HG03064 (cell line): ENCODE measurements at regions not wholly inside any gene's neighbourhood (a gene's known extent, or its start where the extent isn't known, plus 50 kb on each side); places are given as distances from the start of the nearest gene placed in this dataset.

Experiments
- ATAC-seq: cut with Tn5 transposase; IDR thresholded peaks from one replicate; pipeline ENCODE4 v1.9.1; 2021; ENCODE audit warnings: low read depth; ENCODE audit not compliant: unreplicated experiment

- no peak for ATAC-seq
Measured at GRCh38 chr7:35399840-35400239, 145.9 kb upstream of the TBX20 start.

- ATAC-seq, result no peak
Measured at GRCh38 chr7:35399216-35399615, 145.3 kb upstream of the TBX20 start.

DNA sequence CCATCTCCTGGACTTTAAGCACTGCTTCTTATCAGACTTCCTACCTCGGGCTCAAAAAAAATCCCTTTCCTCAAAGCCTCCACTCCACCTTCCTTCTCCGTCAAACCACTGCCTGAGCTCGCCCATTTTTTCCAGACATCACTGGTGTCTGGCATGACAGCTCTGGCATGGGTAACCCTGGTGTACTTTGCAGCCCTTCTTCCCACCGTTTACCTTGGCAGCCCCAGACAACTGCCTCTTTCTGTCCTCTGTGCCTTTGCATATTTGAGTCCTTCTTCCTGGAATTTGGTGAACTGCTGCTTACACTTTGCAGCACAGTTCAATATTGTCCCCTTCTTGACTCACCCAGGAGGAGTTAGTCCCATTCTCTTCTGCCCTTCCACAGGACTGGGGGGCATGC, 144.6 kb upstream of the TBX20 start:
- ATAC-seq, result no peak

GRCh38 chr7:35390146-35390545, 136.2 kb upstream of the TBX20 start:
- no peak for ATAC-seq

DNA sequence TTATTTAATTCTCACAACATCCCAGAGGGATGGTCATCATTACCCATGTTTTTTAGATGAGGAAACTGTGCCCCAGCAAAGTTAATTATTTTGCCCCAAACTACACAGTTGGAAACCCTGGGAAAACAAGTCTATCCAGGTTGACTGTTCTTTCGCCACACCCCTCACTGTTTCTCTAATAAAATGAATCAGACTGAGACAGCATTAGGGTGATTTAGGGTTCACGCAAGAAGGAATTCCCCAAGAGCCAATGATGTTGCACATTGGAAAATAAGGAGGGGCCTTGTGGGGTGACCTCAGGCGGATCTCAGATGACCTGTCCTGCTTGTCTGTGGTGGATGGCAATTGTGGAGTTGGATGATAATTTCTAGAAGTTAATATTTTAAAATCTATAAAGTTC, 135.7 kb upstream of the TBX20 start:
- no peak for ATAC-seq

DNA sequence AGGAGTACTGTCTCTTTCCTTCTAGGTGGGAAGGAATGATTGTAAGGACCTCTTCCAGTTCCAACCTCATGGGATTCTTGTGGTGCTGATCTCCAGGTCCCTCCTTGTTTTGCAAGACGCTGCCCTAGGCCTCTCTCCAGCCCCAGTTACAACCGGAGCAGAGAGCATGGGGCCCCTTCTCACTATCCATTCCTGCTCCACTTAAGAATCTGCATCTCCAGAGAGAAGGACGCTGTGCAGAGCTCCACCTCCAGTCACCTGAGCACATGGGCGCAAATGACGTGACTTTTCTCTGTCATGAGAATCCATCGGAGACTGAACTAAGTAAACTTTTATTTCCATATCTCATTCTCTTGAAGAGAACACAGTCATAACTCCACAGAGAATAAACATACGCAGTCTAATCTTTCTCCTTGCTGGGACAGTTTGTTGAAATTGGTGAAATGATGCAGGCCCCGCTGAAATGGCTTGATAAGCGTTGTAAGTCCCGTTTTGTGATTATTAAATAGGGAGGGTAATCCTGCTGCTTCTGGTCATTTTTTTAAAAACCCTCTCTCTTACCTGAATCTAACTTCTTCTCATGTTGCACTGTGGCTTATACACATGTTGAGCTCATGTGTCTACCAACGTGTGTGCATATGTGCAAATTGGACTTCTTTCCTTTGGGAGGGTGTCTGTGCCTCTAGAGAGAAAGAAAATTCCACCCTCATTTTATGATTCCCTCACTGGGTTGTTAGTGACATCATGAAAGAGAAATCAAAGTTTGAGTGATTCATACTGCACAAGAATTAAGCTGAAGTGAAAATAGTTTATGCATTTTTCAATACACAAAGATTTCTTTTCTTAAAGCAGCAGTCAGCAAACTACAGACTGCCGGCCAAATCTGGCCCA, 133.2 kb upstream of the TBX20 start:
- ATAC-seq, result no peak

- ATAC-seq, result no peak
Measured at GRCh38 chr7:35386082-35386815, 132.3 kb upstream of the TBX20 start.

- no peak for ATAC-seq
Measured at GRCh38 chr7:35384761-35385700, 131.1 kb upstream of the TBX20 start.

GRCh38 chr7:35380739-35381224, 126.9 kb upstream of the TBX20 start:
- ATAC-seq, result no peak

DNA sequence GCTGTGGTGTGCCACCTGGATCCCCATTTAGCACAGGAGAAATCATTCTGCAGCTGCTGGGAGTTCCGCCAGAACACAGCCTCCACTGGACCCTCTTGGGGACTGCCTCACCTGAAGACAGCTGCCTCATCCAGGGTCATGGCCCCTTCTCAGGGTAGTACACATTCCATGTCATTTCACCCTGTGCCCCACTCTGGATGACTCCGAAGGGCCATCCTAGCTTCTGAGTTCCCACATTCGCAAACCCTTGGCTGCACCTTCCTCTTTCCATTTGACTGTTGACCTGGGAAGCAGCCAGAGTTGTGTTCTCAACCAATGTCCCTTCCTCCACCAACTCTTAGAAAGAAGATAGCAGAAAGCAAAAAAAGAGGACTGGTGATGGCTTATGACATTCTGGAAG, 125.6 kb upstream of the TBX20 start:
- ATAC-seq, result no peak

DNA sequence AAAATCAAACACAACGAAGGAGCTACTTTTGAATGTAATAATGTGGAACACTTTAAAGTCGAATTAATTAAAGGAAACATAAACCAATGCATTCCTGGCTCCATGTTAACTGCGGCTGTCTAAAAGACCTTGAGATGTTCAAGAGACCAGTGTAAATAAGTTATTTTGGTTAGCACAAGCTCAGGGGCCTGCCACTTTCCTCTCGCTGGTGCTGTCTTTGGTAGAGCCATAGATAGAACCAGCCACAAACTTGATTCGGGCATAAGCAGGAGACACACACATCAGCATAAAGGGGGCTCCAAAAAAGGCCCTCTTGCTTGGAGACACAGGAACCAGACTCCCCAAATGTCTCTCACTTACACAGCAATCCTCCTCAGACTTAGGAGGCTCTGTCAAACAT, 121.6 kb upstream of the TBX20 start:
- no peak for ATAC-seq

DNA sequence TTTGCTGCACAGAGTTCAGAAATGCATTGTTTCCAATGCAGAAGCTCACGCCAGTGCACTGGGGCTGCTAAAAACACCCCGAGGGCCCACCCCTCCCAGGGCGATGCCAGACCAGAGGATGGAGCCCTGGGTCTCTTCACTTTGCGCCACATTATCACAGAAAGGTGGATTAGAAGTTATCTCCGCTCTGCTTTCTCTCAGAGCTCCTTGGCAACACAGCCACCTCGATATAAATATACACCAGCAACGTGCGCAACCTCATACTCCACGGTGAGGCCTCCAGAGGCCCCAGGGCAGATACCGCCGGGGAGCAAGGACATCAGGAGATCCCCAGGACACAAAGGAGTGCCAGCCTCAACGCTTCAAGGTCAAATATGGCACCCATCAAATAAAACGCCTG, 121.0 kb upstream of the TBX20 start:
- ATAC-seq, result no peak

DNA sequence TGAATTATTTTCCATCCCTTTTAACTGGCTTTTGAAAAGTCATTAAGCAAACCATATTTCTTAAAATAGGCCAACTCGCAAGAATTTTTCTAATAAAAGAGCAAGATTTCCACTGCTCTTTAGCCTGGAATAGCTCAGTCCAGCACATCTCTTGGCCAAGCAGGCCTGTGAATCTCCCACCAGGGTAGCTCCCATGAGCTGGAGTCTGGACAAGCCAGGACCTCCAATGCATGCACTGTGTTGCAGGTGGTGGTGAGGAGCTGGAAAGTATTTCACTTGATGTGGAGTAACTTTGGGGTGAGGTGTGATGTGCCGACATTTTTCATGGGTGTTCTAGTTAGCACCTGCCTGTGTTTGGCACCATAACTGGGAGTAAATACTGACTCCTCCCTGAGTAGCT, 117.3 kb upstream of the TBX20 start:
- ATAC-seq, result no peak

GRCh38 chr7:35370687-35371086, 116.8 kb upstream of the TBX20 start:
- no peak for ATAC-seq

DNA sequence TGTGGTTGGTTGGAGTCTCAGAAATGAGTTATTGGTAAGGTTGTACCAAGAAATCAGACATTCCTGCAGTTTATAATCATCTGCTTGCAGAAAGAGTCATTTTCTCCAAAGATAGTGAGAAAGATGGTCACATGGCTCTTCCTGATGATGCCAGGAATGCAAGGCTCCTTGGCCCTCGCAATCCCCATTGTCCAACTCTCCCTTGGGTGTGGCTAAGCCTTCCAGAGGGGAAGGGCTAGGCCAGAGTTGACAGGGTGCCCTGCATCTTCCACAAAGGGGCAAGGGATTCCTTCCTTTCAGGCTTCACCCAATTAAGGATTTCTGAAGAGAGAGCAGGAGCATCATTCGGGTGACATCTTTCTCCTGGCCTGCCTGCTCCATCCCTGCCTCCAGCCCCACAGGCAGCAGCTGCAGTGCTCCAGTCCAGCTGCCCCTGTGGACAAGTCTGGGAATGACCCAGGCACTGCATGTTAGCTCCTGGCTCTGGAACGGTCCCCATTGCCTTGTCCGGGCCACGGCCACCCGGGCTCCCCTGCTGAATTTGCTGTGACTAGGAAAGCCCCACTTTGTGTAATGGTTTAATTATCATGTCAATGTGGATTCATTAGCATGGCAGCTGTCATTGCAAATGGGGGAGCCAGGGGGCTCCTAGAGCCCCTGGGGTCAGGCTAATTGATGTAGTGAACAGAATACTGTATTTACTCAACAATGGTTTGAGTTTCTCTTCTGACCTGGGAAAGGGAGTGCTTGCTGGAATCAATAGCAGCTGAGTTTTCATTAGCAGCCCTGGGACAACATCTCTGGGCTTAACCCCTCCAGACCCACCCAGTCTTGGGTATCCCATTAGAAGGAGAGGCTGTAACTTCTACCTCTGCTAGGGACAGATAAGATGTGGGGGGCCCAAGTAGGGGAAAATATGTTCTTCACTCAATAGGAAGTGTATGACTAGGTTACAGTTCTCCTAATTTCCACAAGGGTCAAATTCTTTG, 112.6 kb upstream of the TBX20 start:
- no peak for ATAC-seq

DNA sequence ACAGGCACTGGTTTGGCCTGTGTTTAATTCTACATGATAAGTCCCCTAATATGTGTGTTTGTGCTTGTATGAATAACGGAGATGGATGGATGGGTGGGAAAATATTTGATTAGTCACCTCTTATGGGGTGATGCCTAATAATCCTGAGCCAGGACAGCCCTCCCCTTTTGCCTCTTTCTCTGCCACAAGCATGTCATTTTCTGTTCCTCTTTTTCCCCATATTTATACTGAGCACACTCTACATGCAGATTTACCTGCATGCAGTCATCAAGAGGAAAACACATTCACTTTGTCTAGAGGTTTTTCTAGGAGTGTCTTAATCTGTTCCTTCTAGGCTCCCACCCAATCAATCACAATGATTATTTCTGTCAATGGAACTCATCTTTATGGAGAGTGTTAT, 111.6 kb upstream of the TBX20 start:
- no peak for ATAC-seq

DNA sequence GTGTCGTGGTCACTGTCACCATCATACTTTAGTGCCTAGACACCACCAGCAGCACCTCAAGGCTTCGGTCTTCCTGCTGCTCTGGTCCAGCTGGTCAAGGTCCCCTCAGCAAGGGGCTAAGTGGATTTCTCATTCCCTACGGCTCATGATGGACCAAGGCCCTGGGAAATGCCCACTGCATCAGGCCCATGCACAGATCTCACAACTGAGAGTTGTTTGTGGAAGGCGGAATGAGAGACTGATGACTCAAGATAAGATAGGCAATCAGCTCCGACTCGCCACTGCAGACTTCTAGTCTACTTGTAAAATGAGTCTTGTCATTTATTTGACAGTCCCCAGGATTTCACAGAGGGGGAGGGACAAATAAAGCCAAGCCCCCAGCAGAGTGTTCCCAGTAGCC, 108.4 kb upstream of the TBX20 start:
- ATAC-seq, result no peak

- ATAC-seq, result no peak
Measured at GRCh38 chr7:35359423-35359822, 105.5 kb upstream of the TBX20 start.

DNA sequence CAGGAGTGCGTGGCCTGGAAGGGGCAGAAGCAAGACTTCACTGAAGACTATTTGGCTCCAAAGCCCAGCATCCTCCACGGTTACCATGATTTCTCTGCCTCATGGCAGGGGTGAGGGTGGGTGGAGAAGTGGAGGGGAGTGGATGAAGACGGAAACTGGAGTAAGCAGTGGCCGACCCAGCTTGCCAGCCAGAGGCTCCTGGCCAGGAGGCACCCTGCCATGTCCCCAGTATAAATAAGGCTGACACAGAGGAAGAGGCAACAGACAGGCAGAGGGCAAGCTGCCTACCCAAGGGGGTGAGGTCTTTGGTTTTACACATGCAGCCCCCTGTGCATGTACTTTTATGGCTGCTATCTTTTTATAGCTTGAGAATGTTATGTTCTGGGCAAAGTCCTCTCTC, 102.6 kb upstream of the TBX20 start:
- no peak for ATAC-seq

DNA sequence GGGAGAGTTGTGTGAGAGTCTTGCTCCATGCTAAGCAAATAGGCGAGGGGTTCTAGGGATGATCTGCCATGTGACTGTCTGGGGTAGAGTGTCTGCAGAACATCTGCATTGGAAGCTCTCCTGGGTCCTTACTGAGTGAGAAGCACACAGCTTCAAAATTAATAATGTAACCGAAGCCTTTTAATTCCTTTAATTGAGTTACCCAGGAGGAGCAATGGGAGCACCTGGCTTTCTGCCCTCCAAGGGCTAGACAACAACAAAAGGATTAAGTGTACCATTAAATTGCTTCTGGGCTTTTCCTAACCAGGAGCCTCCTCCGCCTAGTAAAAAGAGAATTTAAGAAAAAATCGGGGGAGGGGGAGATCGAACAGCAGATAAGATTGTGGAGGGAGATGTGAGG, 102.0 kb upstream of the TBX20 start:
- ATAC-seq, result no peak
